ENCODE measurements at regions not wholly inside any gene's neighbourhood (a gene's known extent, or its start where the extent isn't known, plus 50 kb on each side); places are given as distances from the start of the nearest gene placed in this dataset.

- no peak for DNase-seq (ENCODE audit: low read depth in 1 of 2, low spot score in 1 of 2)
These were observed 296.1 kb upstream of the DMAC1 start for GRCh38 chr9:8095672-8096086.

- DNase-seq (ENCODE audit: low read depth in 1 of 2, low spot score in 1 of 2), result no peak
These were observed 288.9 kb upstream of the DMAC1 start for GRCh38 chr9:8088477-8088876.

GRCh38 chr9:8085986-8086385 is 286.4 kb upstream of the DMAC1 start:
- no peak for DNase-seq (ENCODE audit: low read depth in 1 of 2, low spot score in 1 of 2)

GRCh38 chr9:8078641-8079140 is 279.1 kb upstream of the DMAC1 start:
- no peak for DNase-seq (ENCODE audit: low read depth in 1 of 2, low spot score in 1 of 2)

GRCh38 chr9:8074713-8075286 is 275.2 kb upstream of the DMAC1 start:
- no peak for DNase-seq (ENCODE audit: low read depth in 1 of 2, low spot score in 1 of 2)

GRCh38 chr9:8071445-8071798 is 271.8 kb upstream of the DMAC1 start:
- no peak for DNase-seq (ENCODE audit: low read depth in 1 of 2, low spot score in 1 of 2)

GRCh38 chr9:8070779-8071444 is 271.3 kb upstream of the DMAC1 start:
- no peak for DNase-seq (ENCODE audit: low read depth in 1 of 2, low spot score in 1 of 2)

GRCh38 chr9:8062459-8062858 is 262.9 kb upstream of the DMAC1 start:
- DNase-seq (ENCODE audit: low read depth in 1 of 2, low spot score in 1 of 2), result no peak

GRCh38 chr9:8053501-8053900 is 253.9 kb upstream of the DMAC1 start:
- DNase-seq (ENCODE audit: low read depth in 1 of 2, low spot score in 1 of 2), result no peak

- DNase-seq (ENCODE audit: low read depth in 1 of 2, low spot score in 1 of 2), result no peak
These were observed 253.4 kb upstream of the DMAC1 start for GRCh38 chr9:8052991-8053390.

- DNase-seq (ENCODE audit: low read depth in 1 of 2, low spot score in 1 of 2), result no peak
These were observed 238.2 kb upstream of the DMAC1 start for GRCh38 chr9:8037745-8038144.

- DNase-seq (ENCODE audit: low read depth in 1 of 2, low spot score in 1 of 2), result no peak
These were observed 237.4 kb upstream of the DMAC1 start for GRCh38 chr9:8036914-8037524.

GRCh38 chr9:8033794-8034193 is 234.2 kb upstream of the DMAC1 start:
- no peak for DNase-seq (ENCODE audit: low read depth in 1 of 2, low spot score in 1 of 2)

- DNase-seq (ENCODE audit: low read depth in 1 of 2, low spot score in 1 of 2), result no peak
These were observed 230.5 kb upstream of the DMAC1 start for GRCh38 chr9:8030095-8030494.

GRCh38 chr9:8027351-8027750 is 227.8 kb upstream of the DMAC1 start:
- DNase-seq (ENCODE audit: low read depth in 1 of 2, low spot score in 1 of 2), result no peak

- DNase-seq (ENCODE audit: low read depth in 1 of 2, low spot score in 1 of 2), result no peak
These were observed 226.0 kb upstream of the DMAC1 start for GRCh38 chr9:8025551-8025950.

GRCh38 chr9:8020186-8020585 is 220.6 kb upstream of the DMAC1 start:
- no peak for DNase-seq (ENCODE audit: low read depth in 1 of 2, low spot score in 1 of 2)

- no peak for DNase-seq (ENCODE audit: low read depth in 1 of 2, low spot score in 1 of 2)
These were observed 220.1 kb upstream of the DMAC1 start for GRCh38 chr9:8019636-8020035.

- DNase-seq (ENCODE audit: low read depth in 1 of 2, low spot score in 1 of 2), result no peak
These were observed 215.6 kb upstream of the DMAC1 start for GRCh38 chr9:8014997-8015682.

GRCh38 chr9:8012986-8013385 is 213.4 kb upstream of the DMAC1 start:
- DNase-seq (ENCODE audit: low read depth in 1 of 2, low spot score in 1 of 2), result no peak

- DNase-seq (ENCODE audit: low read depth in 1 of 2, low spot score in 1 of 2), result no peak
These were observed 212.4 kb upstream of the DMAC1 start for GRCh38 chr9:8011974-8012373.

GRCh38 chr9:7996558-7996957 is 197.0 kb upstream of the DMAC1 start:
- DNase-seq (ENCODE audit: low read depth in 1 of 2, low spot score in 1 of 2), result no peak

Data from activated CD4-positive, alpha-beta T cell treated with anti-CD3 and anti-CD28 coated beads, Interleukin-2, amount 50 U/mL, for 24 hours (primary cell).